HUDEP-2 (cell line): ENCODE measurements at regions not wholly inside any gene's neighbourhood (a gene's known extent, or its start where the extent isn't known, plus 50 kb on each side); places are given as distances from the start of the nearest gene placed in this dataset.
"Not testable (repeated sequence)": the region's sequence is repeated elsewhere in the genome, so short reads cannot be mapped to it uniquely, and the experiment has no call there.

ENCODE experiments used
- DNase-seq, 76 experiments: peaks; one replicate each; lab custom pipeline; 2025; ENCODE audit not compliant: unreplicated experiment in 76 of 76; lab: John Stamatoyannopoulos, UW

DNA sequence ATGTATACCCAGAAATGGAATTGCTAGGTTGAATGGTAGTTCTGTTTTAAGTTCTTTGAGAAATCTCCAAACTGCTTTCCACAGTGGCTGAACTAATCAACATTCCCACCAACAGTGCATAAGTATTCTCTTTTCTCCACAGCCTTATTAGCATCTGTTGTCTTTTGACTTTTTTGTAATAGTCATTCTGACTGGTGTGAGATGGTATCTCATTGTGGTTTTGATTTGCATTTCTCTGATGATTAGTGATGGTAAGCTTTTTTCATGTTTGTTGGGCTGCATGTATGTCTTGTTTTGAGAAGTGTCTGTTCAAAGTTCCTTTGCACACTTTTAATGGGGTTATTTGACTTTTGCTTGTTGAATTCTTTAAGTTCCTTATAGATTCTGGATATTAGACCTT lies 52.4 kb upstream of the EHHADH start:
- not testable (repeated sequence) for DNase-seq

DNA sequence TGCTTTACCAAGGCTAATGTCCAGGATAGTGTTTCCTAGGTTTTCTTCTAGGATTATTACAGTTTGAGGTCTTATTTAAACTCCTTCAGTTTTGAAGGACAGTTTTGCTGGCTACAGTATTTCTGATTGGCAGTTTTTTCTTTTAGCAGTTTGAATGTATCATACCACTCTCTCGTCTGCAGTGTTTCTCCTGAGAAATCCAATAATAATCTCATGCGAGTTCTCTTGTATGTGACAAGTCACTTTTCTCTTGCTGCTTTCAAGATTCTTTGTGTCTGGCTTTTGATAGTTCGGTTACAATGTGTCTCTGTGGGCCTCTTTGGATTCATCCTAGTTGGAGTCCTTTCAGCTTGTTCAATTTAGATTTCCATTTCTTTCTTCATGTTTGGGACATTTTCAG lies 53.0 kb upstream of the EHHADH start:
- DNase-seq: no peak

DNA sequence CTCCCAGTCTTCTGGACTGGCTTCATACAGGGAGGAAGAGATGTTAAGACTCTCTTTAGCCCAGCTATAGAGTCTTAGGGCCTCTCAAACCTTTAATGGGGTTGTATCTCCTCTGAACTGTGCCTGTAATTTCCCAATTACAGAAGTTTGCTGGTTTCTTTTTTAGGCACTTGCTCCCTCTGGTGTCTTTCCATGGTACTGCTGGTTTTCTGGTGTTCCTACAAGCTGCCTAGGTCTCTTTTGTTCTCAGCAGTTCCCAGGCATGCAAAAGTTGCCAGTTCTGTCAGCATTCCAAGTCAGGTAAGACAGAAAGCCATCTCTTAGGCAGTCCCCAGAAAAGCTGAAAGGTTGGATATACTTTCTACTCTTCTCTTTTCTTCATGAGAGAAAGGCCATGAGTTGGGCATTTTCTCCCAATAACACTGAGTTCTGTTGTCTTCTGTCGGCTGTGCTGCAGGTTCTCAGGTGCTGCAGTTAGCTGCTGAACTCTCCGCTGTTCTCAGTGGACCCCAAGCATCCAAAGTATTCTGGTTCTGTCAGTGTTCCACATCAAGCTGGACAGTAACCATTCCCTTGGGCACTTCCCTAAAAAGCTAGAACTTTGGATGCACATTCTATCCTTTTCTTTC lies 54.4 kb upstream of the EHHADH start:
- DNase-seq: peak in 59 of 76 experiments; percentile 2 to 74 (median 36)

DNA sequence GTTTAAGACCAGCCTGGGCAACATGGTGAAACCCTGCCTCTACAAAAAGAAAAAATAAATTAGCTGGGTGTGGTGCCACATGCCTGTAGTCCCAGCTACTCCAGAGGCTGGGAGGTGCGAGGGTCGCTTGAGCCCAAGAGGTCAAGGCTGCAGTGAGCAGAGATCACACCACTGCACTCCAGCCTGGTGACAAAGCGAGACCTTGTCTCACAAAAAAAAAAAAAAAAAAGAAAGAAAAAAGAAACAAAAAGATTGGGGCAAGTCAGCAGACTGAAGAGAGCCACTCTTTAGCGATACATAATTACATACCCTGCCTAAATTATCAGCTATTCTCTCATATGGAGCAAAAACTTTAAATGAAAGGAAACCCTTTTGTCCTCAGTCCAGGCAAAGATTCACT lies 53.6 kb upstream of the MAP3K13 start:
- no peak for DNase-seq

DNA sequence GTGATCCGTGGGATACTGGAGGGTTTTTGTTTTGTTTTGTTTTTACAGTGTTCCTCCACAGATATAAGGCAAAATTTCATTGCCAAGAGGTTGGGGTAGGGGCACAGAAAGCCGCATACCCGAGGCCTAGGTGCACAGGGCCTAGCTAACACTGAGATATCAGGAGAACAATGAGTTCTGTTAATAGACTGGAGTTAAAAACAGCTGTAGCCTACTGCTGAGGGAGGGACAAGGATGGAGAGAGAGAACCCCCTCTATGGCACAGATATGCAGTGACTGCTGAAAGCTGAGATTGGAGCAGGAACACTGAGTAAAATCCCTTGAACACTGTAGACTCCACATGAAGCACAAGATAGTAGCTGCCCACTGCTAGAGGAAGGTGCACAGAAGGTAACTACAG lies 53.1 kb upstream of the MAP3K13 start:
- no peak for DNase-seq

DNA sequence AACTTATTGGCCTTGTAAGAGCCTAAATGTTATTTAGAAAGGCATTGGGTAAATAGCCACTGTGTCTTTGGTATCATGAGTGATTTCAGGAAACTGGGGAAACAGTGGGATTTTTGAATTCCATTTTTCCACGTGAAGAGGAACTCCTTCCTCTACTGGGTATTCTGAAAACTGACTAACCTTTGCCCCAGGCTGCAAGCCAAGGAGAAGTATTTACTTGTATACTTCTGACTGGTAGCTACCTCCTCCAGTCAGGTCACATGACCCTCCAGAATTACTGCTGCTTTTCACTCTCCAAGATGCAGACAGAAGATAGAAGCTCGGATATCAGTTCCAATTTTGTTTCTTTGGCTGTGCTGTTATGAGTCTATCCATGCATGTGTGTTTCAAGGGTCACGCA lies 50.9 kb upstream of the MAP3K13 start:
- no peak for DNase-seq
